Activated CD8-positive, alpha-beta memory T cell treated with anti-CD3 and anti-CD28 coated beads for 48 hours (primary cell): ENCODE measurements at regions not wholly inside any gene's neighbourhood (a gene's known extent, or its start where the extent isn't known, plus 50 kb on each side); places are given as distances from the start of the nearest gene placed in this dataset.

Experiments
- DNase-seq, 3 experiments: peaks; one replicate each; pipeline ENCODE4 v3.0.0-alpha.2; 2020; ENCODE audit warnings: low read depth in 2 of 3, low spot score in 2 of 3

GRCh38 chr10:47247148-47248059 lies 52.6 kb upstream of the GDF10 start:
- no peak for DNase-seq

- no peak for DNase-seq
Measured at GRCh38 chr10:47248386-47249090, 51.5 kb upstream of the GDF10 start.

- DNase-seq: no peak
Measured at GRCh38 chr10:47249881-47250280, 50.1 kb upstream of the GDF10 start.
